GM10266 (cell line): ENCODE measurements at regions not wholly inside any gene's neighbourhood (a gene's known extent, or its start where the extent isn't known, plus 50 kb on each side); places are given as distances from the start of the nearest gene placed in this dataset.

Experiments used
- DNase-seq: peaks from one replicate; pipeline ENCODE4 v3.0.0; 2012; ENCODE audit errors: extremely low spot score
- CTCF ChIP-seq: IDR thresholded peaks from 2 replicates; pipeline ENCODE4 v1.5.1; 2012; ENCODE audit warnings: mild to moderate bottlenecking, low read depth; ENCODE audit not compliant: control insufficient read depth, insufficient read depth; ENCODE audit errors: missing control alignments

DNA sequence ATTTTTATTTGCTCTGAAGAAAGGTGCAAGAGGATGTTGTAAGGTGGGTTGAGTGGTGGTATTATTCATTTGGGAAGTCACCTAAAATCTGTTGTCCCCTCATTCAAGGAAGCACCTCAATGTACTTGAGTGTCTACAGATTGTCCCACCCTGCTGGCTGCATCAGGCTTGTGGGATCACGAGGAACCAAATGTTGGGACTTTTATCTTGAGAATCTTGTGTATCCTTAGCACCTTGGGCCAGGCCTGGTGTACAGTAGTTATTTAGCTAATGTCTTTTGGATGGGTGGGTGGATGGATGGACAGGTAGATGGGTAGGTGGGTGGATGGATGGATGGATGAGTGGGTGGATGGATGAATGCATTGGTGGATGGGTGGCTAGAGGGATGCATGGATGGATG lies 519.3 kb downstream of the BCL11B start:
- no peak for TF ChIP-seq CTCF
- no peak for DNase-seq

GRCh38 chr14:98754343-98755020 lies 517.5 kb downstream of the BCL11B start:
- DNase-seq = no peak
- no peak for TF ChIP-seq CTCF

GRCh38 chr14:98756749-98757148 lies 515.2 kb downstream of the BCL11B start:
- no peak for TF ChIP-seq CTCF
- DNase-seq = no peak

DNA sequence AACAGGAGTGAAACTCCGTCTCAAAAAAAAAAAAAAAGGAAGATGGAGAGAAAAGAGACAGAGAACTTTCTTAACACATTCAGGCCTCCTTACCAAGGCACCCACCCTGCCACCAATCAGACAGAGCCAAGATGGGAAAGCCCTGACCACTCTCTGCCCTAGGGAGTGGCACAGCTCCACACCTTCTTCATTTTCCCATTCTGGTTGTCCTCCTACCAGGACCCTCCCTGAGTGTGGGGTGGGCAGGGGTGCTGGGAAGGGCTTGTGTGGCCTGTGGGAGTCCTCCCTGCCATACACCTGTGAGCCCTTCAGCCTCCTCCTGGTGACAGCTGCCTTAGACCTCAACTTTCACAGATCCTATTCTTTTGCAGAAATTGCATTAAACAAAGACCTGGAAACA lies 513.6 kb downstream of the BCL11B start:
- TF ChIP-seq CTCF = no peak

DNA sequence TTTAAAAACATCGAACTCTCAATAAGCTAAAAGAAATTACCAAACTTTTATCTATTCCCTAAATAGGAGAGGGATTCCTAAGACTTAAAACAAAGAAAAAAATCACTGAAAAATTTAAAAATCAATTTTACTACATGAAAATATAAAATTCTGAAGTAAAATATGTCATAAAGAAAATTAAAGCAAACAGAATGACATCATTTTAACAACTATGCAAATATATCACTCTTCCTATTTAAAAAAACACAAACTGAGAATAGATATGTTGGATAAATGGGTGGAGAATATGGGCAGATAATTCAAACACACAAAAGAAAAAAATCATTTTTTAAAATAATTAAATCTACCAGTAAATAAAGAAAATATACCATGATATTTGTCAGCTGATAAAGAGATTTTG lies 510.0 kb downstream of the BCL11B start:
- no peak for DNase-seq
- no peak for TF ChIP-seq CTCF

More for the DNA sequence above, 513.6 kb downstream of the BCL11B start:
- DNase-seq = no peak

DNA sequence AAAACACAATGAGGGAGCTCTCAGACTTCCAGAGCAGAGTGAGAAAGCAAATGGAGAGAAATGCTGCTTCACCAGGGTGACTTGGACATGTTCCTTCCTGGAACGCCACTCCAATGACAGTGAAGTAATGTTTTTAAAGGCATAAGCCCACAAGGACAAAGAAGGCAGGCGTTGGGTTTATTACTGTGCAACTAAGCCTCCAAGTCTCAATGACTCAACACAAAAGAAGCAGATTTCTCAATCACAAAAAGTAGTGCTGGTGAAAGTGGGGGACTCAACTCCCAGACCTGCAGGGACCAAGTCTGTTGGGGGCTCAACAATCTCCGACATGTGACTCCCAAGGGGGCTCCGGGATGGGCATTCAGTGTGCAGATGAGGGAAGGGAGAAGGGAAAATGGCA lies 505.2 kb downstream of the BCL11B start:
- no peak for TF ChIP-seq CTCF
- DNase-seq = no peak

DNA sequence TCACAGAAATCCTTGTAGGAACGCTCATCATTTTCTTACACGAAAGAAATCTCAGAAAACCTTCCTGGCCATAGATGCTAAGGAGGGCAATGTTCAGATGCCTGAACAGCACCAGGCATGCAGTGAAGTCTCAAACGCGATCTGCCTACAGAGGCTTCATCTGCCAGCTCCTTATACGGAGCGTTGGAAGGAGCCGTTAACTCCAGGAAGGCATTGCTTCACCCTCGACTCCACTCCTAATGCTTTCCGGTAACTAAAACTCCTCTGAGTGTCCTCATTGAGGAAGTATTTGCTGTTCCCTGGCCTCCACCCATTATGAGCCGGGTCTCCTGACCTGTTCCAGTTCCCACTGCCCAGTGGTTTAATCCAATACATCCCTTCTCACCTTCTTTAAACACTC lies 502.7 kb downstream of the BCL11B start:
- no peak for TF ChIP-seq CTCF
- no peak for DNase-seq
